Epithelial cell of proximal tubule (primary cell): ENCODE measurements at regions not wholly inside any gene's neighbourhood (a gene's known extent, or its start where the extent isn't known, plus 50 kb on each side); places are given as distances from the start of the nearest gene placed in this dataset.
"Not testable (repeated sequence)": the region's sequence is repeated elsewhere in the genome, so short reads cannot be mapped to it uniquely, and the experiment has no call there.

Experiments
- DNase-seq: peaks from one replicate; pipeline ENCODE4 v3.0.0-alpha.2; 2011; ENCODE audit warnings: low read depth
- H3K4me3 ChIP-seq: 2 replicates; pipeline ENCODE4 v1.5.1; 2011; ENCODE audit warnings: low read depth, mild to moderate bottlenecking, low read length
- CTCF ChIP-seq: conservative IDR thresholded peaks from 2 replicates; pipeline ENCODE4 v1.5.1; 2012; ENCODE audit warnings: low read depth, mild to moderate bottlenecking, low read length

GRCh38 chr6:51161752-51162151, 343.1 kb downstream of the TFAP2B start:
- TF ChIP-seq CTCF: no peak
- DNase-seq: no peak
- H3K4me3 ChIP-seq: no peak overlapping the region

GRCh38 chr6:51163843-51164529, 345.3 kb downstream of the TFAP2B start:
- no peak for TF ChIP-seq CTCF
- no peak overlapping the region for H3K4me3 ChIP-seq
- DNase-seq: no peak

- no peak overlapping the region for H3K4me3 ChIP-seq
- DNase-seq: no peak
- no peak for TF ChIP-seq CTCF
Measured at GRCh38 chr6:51166914-51167313, 348.2 kb downstream of the TFAP2B start.

- no peak for DNase-seq
- no peak for TF ChIP-seq CTCF
- H3K4me3 ChIP-seq: no peak overlapping the region
Measured at GRCh38 chr6:51167468-51167867, 348.8 kb downstream of the TFAP2B start.

- no peak for TF ChIP-seq CTCF
- H3K4me3 ChIP-seq: no peak overlapping the region
- no peak for DNase-seq
Measured at GRCh38 chr6:51182827-51183226, 364.2 kb downstream of the TFAP2B start.

- no peak for TF ChIP-seq CTCF
Measured at GRCh38 chr6:51184046-51184445, 365.4 kb downstream of the TFAP2B start.

GRCh38 chr6:51193163-51193562, 374.5 kb downstream of the TFAP2B start:
- not testable (repeated sequence) for DNase-seq, H3K4me3 ChIP-seq

More at GRCh38 chr6:51184046-51184445, 365.4 kb downstream of the TFAP2B start:
- no peak for DNase-seq
- no peak overlapping the region for H3K4me3 ChIP-seq
